Activated naive CD8-positive, alpha-beta T cell treated with anti-CD3 and anti-CD28 coated beads, Interleukin-2, amount 10 ng/mL, durations not matched to agents 7 days and 5 days (primary cell): ENCODE measurements at regions not wholly inside any gene's neighbourhood (a gene's known extent, or its start where the extent isn't known, plus 50 kb on each side); places are given as distances from the start of the nearest gene placed in this dataset.
"Not testable (repeated sequence)": the region's sequence is repeated elsewhere in the genome, so short reads cannot be mapped to it uniquely, and the experiment has no call there.

Experiments
- ATAC-seq: fragments of 150-1000 bp; cut with Tn5 transposase; one replicate; pipeline ENCODE4 v1.10.0; 2021; ENCODE audit warnings: low read depth, moderate library complexity
- POLR2A ChIA-PET: fragments of 350-600 bp; sonication (Branson Sonifier 250); formaldehyde crosslinking; loops from one replicate; lab custom pipeline; 2021; ENCODE audit warnings: antibody characterized with exemption; lab: Charles Lee
- DNase-seq: peaks from one replicate; pipeline ENCODE4 v3.0.0; 2021
- H3K27ac Mint-ChIP-seq: one replicate; pipeline ENCODE4 v1.8.0; 2022; ENCODE audit warnings: mild to moderate bottlenecking, mixed read lengths
- H3K27me3 Mint-ChIP-seq: one replicate; pipeline ENCODE4 v1.8.0; 2022; ENCODE audit warnings: mild to moderate bottlenecking, moderate library complexity, mixed read lengths
- H3K36me3 Mint-ChIP-seq: one replicate; pipeline ENCODE4 v1.8.0; 2021; ENCODE audit warnings: mild to moderate bottlenecking, mixed read lengths
- H3K4me1 Mint-ChIP-seq: one replicate; pipeline ENCODE4 v1.8.0; 2021; ENCODE audit warnings: mixed read lengths
- H3K4me3 Mint-ChIP-seq: one replicate; pipeline ENCODE4 v1.8.0; 2022; ENCODE audit warnings: mild to moderate bottlenecking, moderate library complexity, mixed read lengths
- H3K9me3 Mint-ChIP-seq: one replicate; pipeline ENCODE4 v1.8.0; 2021; ENCODE audit warnings: mixed read lengths

- no peaks in the 10 kb centered on the region for H3K27me3 Mint-ChIP-seq
Measured at GRCh38 chr13:56424246-56424645, 716.5 kb upstream of the PRR20A start.

GRCh38 chr13:56457535-56458190 is 683.1 kb upstream of the PRR20A start:
- Mint-ChIP-seq H3K27me3 (no peaks in the 10 kb centered on the region), H3K4me3 (no peak overlapping the region), H3K4me1 (no peaks in the 10 kb centered on the region), H3K27ac (no peak overlapping the region), H3K9me3 (peaks cover 3% of the 10 kb centered on the region), H3K36me3 (no peaks in the 10 kb centered on the region)
- no peak for ATAC-seq
- POLR2A ChIA-PET: no interaction called here
- no peak for DNase-seq

More at GRCh38 chr13:56424246-56424645, 716.5 kb upstream of the PRR20A start:
- no peak for DNase-seq
- Mint-ChIP-seq H3K27ac (no peak overlapping the region), H3K4me3 (no peak overlapping the region), H3K4me1 (no peaks in the 10 kb centered on the region), H3K36me3 (no peaks in the 10 kb centered on the region), H3K9me3 (peaks cover 6% of the 10 kb centered on the region)
- ATAC-seq: no peak
- POLR2A ChIA-PET: no interaction called here

- no peak for ATAC-seq
- H3K9me3 Mint-ChIP-seq: peaks cover 1% of the 10 kb centered on the region
Measured at GRCh38 chr13:56459286-56459685, 681.4 kb upstream of the PRR20A start.

GRCh38 chr13:56501750-56502149 is 639.0 kb upstream of the PRR20A start:
- Mint-ChIP-seq H3K9me3 (peaks cover under 1% of the 10 kb centered on the region), H3K27me3 (no peaks in the 10 kb centered on the region), H3K4me3 (no peak overlapping the region), H3K4me1 (no peaks in the 10 kb centered on the region), H3K36me3 (no peaks in the 10 kb centered on the region), H3K27ac (no peak overlapping the region)
- ATAC-seq (no peak), DNase-seq (no peak)
- POLR2A ChIA-PET: no interaction called here

More at GRCh38 chr13:56459286-56459685, 681.4 kb upstream of the PRR20A start:
- H3K27ac Mint-ChIP-seq: no peak overlapping the region
- H3K27me3 Mint-ChIP-seq: no peaks in the 10 kb centered on the region
- no peak overlapping the region for H3K4me3 Mint-ChIP-seq
- POLR2A ChIA-PET: no interaction called here
- H3K36me3 Mint-ChIP-seq: no peaks in the 10 kb centered on the region
- no peaks in the 10 kb centered on the region for H3K4me1 Mint-ChIP-seq
- DNase-seq: no peak

- POLR2A ChIA-PET: no interaction called here
- H3K4me3 Mint-ChIP-seq: no peak overlapping the region
- ATAC-seq: no peak
- no peaks in the 10 kb centered on the region for H3K4me1 Mint-ChIP-seq
- DNase-seq: no peak
- no peak overlapping the region for H3K27ac Mint-ChIP-seq
- H3K9me3 Mint-ChIP-seq: peaks cover 4% of the 10 kb centered on the region
- no peaks in the 10 kb centered on the region for H3K27me3 Mint-ChIP-seq
- no peaks in the 10 kb centered on the region for H3K36me3 Mint-ChIP-seq
Measured at GRCh38 chr13:56510836-56511235, 629.9 kb upstream of the PRR20A start.

GRCh38 chr13:56512336-56512735 is 628.4 kb upstream of the PRR20A start:
- H3K4me3 Mint-ChIP-seq, H3K27me3 Mint-ChIP-seq, H3K4me1 Mint-ChIP-seq, DNase-seq, H3K36me3 Mint-ChIP-seq, H3K9me3 Mint-ChIP-seq, ATAC-seq, H3K27ac Mint-ChIP-seq, POLR2A ChIA-PET: not testable (repeated sequence)

GRCh38 chr13:56515441-56515840 is 625.3 kb upstream of the PRR20A start:
- Mint-ChIP-seq H3K36me3 (no peaks in the 10 kb centered on the region), H3K4me1 (no peaks in the 10 kb centered on the region), H3K27ac (no peak overlapping the region), H3K9me3 (peaks cover 2% of the 10 kb centered on the region), H3K4me3 (no peak overlapping the region), H3K27me3 (no peaks in the 10 kb centered on the region)
- DNase-seq: no peak
- POLR2A ChIA-PET: no interaction called here
- no peak for ATAC-seq

GRCh38 chr13:56528040-56528790 is 612.5 kb upstream of the PRR20A start:
- ATAC-seq (no peak), DNase-seq (no peak)
- H3K9me3 Mint-ChIP-seq: peaks cover 12% of the 10 kb centered on the region
- H3K4me1 Mint-ChIP-seq: no peaks in the 10 kb centered on the region
- POLR2A ChIA-PET: no interaction called here
- H3K27me3 Mint-ChIP-seq: no peaks in the 10 kb centered on the region
- H3K36me3 Mint-ChIP-seq: no peaks in the 10 kb centered on the region
- H3K4me3 Mint-ChIP-seq: no peak overlapping the region
- H3K27ac Mint-ChIP-seq: no peak overlapping the region

- Mint-ChIP-seq H3K9me3 (peaks cover 8% of the 10 kb centered on the region), H3K27me3 (no peaks in the 10 kb centered on the region), H3K4me3 (no peak overlapping the region), H3K4me1 (no peaks in the 10 kb centered on the region), H3K27ac (no peak overlapping the region), H3K36me3 (no peaks in the 10 kb centered on the region)
- POLR2A ChIA-PET: no interaction called here
- DNase-seq (no peak), ATAC-seq (no peak)
Measured at GRCh38 chr13:56530096-56530495, 610.6 kb upstream of the PRR20A start.

- H3K4me3 Mint-ChIP-seq, H3K4me1 Mint-ChIP-seq, H3K36me3 Mint-ChIP-seq, H3K27ac Mint-ChIP-seq, H3K27me3 Mint-ChIP-seq, POLR2A ChIA-PET, DNase-seq, ATAC-seq, H3K9me3 Mint-ChIP-seq: not testable (repeated sequence)
Measured at GRCh38 chr13:56547921-56548320, 592.8 kb upstream of the PRR20A start.

GRCh38 chr13:56558698-56559320 is 581.9 kb upstream of the PRR20A start:
- Mint-ChIP-seq H3K9me3 (peaks cover 15% of the 10 kb centered on the region), H3K36me3 (no peaks in the 10 kb centered on the region), H3K27ac (no peak overlapping the region), H3K27me3 (no peaks in the 10 kb centered on the region), H3K4me3 (no peak overlapping the region), H3K4me1 (no peaks in the 10 kb centered on the region)
- DNase-seq (no peak), ATAC-seq (no peak)
- POLR2A ChIA-PET: no interaction called here

- DNase-seq: no peak
- no peaks in the 10 kb centered on the region for H3K4me1 Mint-ChIP-seq
- POLR2A ChIA-PET: no interaction called here
- no peak for ATAC-seq
- peaks cover 14% of the 10 kb centered on the region for H3K9me3 Mint-ChIP-seq
- H3K4me3 Mint-ChIP-seq: no peak overlapping the region
- no peak overlapping the region for H3K27ac Mint-ChIP-seq
- H3K27me3 Mint-ChIP-seq: no peaks in the 10 kb centered on the region
- no peaks in the 10 kb centered on the region for H3K36me3 Mint-ChIP-seq
Measured at GRCh38 chr13:56561327-56561726, 579.4 kb upstream of the PRR20A start.

- Mint-ChIP-seq H3K9me3 (peaks cover 3% of the 10 kb centered on the region), H3K4me1 (no peaks in the 10 kb centered on the region), H3K27me3 (no peaks in the 10 kb centered on the region), H3K27ac (no peak overlapping the region), H3K36me3 (no peaks in the 10 kb centered on the region), H3K4me3 (no peak overlapping the region)
- no peak for ATAC-seq
- POLR2A ChIA-PET: no interaction called here
- no peak for DNase-seq
Measured at GRCh38 chr13:56563663-56564062, 577.1 kb upstream of the PRR20A start.

- H3K27me3 Mint-ChIP-seq: no peaks in the 10 kb centered on the region
- no peak for ATAC-seq
- H3K36me3 Mint-ChIP-seq: no peaks in the 10 kb centered on the region
- POLR2A ChIA-PET: no interaction called here
- no peak overlapping the region for H3K4me3 Mint-ChIP-seq
- H3K4me1 Mint-ChIP-seq: no peaks in the 10 kb centered on the region
- H3K9me3 Mint-ChIP-seq: peaks cover 16% of the 10 kb centered on the region
- no peak for DNase-seq
- H3K27ac Mint-ChIP-seq: no peak overlapping the region
Measured at GRCh38 chr13:56586976-56587375, 553.7 kb upstream of the PRR20A start.
